GM21360 (cell line): ENCODE measurements at regions not wholly inside any gene's neighbourhood (a gene's known extent, or its start where the extent isn't known, plus 50 kb on each side); places are given as distances from the start of the nearest gene placed in this dataset.
"Not testable (repeated sequence)": the region's sequence is repeated elsewhere in the genome, so short reads cannot be mapped to it uniquely, and the experiment has no call there.

ENCODE experiments used
- ATAC-seq: cut with Tn5 transposase; IDR thresholded peaks from one replicate; pipeline ENCODE4 v1.9.1; 2021; ENCODE audit warnings: mild to moderate bottlenecking, moderate library complexity; ENCODE audit not compliant: unreplicated experiment

GRCh38 chr16:61024180-61024900 is 1011.9 kb downstream of the CDH8 start:
- no peak for ATAC-seq

DNA sequence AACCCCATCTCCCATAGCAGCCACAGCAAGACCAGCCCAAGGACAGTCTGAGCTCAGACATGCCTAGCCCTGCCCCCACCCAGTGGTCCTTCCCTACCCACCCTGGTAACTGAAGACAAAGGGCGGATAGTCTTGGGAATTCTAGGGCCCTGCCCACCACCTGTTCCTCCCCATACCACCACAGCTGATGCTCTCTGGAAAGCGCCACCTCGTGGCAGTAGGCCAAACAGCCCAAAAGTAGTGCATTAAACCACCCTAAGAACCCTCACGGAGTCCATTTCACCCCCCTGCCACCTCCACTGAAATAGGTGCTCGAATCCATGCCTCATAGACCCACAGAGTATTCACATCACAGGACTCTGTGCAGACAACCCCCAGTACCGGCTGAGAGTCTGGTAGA is 1021.4 kb downstream of the CDH8 start:
- no peak for ATAC-seq

GRCh38 chr16:61007694-61008093 is 1028.5 kb downstream of the CDH8 start:
- no peak for ATAC-seq

- no peak for ATAC-seq
Observed at GRCh38 chr16:61005952-61006351, 1030.3 kb downstream of the CDH8 start.

- no peak for ATAC-seq
Observed at GRCh38 chr16:61002479-61003204, 1033.6 kb downstream of the CDH8 start.

- ATAC-seq, result no peak
Observed at GRCh38 chr16:60991886-60992285, 1044.4 kb downstream of the CDH8 start.

DNA sequence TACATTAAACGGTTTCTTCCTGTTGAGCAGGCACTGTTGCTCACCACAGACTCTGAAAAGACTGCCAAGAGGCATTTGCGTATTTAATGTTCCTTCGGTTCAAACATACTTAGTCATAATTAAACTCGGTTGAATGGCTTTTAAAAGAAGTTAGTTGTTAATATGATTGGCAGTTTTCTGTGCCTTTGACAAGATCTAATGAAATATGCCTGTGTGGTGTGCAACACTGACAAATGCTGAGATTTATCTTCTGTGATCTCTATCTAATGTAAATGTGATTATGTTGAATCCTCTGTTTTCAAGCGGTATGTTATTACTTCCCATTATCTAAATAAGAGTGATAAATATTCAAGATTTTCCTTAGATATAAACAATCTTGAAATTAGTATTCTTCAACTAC is 1046.6 kb downstream of the CDH8 start:
- ATAC-seq, result no peak

DNA sequence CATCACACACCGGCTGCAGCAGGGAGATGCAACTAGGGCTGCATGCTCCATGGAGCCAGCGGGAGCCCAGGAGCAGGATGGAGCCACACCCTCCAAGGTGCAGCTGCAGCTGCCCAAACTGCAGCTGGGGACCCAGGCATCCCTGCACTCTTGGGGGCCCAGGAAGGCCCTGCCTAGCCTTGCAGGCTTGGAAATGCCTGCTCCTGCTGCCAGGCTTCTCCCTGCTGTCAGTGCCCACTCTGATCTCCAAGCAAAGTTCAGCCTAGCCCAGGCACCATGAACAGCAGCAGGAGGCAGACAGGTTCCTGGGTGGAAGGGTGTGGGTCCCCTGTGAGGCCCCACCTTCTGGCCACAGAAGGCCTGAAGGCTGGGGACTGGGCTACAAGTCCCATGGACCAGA is 1057.1 kb downstream of the CDH8 start:
- no peak for ATAC-seq

GRCh38 chr16:60949800-60950199 is 1086.4 kb downstream of the CDH8 start:
- no peak for ATAC-seq

DNA sequence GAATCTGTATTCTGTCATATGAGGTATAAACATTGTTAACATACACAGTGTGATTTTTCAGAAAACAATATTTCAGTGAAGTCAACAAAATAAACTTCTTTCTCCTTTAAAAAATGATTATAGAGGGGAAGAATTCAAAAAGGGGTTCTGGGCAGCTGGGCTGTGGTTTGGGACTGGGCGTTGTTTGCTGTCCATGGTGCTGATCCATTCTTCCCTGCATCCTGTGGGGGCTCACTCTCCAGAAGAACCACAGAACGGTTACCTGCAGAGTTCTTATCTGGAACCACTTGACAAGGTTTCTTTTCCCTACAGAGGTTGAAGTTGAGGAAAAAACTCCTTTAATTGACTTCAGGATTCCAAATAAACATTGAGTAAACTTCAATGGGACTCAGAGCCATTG is 1091.0 kb downstream of the CDH8 start:
- ATAC-seq, result no peak

DNA sequence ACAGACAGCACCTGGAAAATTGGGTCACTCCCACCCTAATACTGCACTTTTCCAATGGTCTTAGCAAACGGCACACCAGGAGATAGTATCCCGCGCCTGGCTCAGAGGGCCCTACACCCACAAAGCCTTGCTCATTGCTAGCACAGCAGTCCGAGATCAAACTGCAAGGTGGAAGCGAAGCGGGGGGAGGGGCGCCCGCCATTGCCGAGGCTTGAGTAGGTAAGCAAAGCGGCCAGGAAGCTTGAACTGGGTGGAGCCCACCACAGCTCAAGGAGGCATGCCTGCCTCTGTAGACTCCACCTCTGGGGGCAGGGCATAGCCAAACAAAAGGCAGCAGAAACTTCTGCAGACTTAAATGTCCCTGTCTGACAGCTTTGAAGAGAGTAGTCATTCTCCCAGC is 1100.0 kb downstream of the CDH8 start:
- not testable (repeated sequence) for ATAC-seq

- no peak for ATAC-seq
Observed at GRCh38 chr16:60932600-60932999, 1103.6 kb downstream of the CDH8 start.

DNA sequence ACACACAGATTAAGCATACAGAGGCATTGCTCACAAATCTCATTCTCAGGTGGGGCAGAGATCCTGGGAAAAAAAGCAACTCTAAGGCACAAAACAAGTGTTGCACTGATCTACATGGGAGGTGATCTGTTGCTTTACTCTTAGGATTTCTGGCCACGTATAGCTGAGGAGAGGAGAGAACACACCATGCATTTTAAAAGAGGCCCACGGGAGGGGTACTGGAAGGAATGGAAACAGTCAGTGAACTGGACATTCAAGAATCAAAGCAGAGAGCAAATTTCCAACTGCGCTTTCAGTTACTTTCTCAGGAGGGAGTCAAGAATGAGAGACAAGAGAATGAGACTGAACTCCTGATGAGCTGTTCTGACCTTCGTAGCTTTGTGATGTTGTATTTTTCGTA is 1105.9 kb downstream of the CDH8 start:
- no peak for ATAC-seq

DNA sequence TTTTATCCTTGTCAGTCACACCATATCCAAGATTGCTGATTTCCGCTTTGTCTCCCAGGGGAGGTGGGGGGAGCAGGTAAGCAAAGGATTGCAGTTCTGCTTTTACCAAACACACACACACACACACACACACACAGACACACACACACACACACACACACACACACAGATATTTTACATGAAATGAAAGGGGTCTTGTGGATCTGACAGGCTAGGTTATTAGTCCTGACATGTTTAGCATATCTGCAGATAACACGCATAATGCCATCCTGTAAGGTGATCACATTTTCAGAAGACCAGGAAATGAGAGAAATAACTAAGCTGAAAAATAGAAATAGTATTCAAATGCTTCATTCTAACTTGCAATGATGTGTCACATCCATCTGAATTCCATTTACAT is 1113.3 kb downstream of the CDH8 start:
- no peak for ATAC-seq

DNA sequence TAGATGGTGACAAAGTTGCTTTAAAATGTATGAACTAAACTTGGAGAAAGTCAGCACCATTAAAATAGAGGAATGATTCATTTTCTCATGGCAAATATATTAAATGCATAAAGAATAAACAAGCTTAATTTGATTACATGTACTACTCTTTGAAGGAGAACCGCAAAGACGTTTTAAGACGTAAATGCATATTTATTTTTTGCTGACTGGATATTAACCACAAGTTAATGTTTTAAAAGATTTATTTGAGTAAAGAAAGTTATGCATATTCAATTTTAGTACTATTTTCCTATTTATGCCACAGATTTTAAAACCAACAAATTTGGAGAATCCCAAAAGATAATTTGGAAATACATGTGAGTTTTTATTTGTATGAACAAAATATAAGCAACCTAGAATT is 1121.9 kb downstream of the CDH8 start:
- no peak for ATAC-seq

GRCh38 chr16:60907645-60908044 is 1128.6 kb downstream of the CDH8 start:
- ATAC-seq, result no peak

DNA sequence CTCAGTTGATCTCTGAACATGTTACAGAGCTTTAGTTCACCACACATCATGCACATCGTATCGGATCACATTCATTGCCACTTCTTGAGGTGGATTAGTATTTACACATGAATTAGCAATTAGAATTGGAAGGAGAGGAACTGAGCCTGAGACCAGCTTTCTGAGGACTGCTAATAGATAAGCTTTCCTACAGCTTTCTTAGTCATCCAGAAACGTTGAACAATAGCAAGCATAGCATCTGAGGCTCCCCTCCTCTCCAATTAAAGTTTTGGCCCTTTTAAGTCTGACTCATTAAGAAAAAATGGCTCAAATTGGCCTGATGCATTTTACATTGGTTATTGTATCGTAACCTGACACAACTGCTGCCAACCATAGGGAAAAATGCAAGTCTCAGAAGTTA is 1130.4 kb downstream of the CDH8 start:
- ATAC-seq, result no peak

GRCh38 chr16:60902114-60902513 is 1134.1 kb downstream of the CDH8 start:
- ATAC-seq, result no peak

DNA sequence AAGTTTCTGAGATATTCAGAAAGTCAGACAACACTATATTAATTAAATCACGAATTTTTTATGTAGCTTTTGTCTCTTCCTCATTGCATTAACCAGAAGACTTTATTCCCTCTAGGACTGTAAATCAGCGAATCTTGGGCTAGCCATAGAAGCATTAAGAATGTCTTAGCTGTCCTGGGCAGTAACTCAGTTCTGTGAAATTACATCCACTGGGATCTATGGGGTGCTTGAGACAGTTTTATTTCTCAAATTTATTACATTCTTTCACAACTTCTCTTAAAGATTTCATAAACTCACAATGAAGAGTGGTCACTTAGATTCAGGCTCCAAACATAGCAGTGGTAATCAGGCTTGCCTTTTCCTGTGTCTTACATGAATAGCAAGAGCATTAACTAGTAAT is 1153.4 kb downstream of the CDH8 start:
- no peak for ATAC-seq

- no peak for ATAC-seq
Observed at GRCh38 chr16:60852635-60853034, 1183.6 kb downstream of the CDH8 start.

GRCh38 chr16:60821661-60822060 is 1214.6 kb downstream of the CDH8 start:
- no peak for ATAC-seq

- no peak for ATAC-seq
Observed at GRCh38 chr16:60820361-60820760, 1215.9 kb downstream of the CDH8 start.

GRCh38 chr16:60818465-60818864 is 1217.8 kb downstream of the CDH8 start:
- ATAC-seq, result no peak
